Caco-2 (cell line): ENCODE measurements at regions not wholly inside any gene's neighbourhood (a gene's known extent, or its start where the extent isn't known, plus 50 kb on each side); places are given as distances from the start of the nearest gene placed in this dataset.

ENCODE experiments used
- BruUV-seq: library from RNA; stranded (reverse); fragments of 400-500 nt; replicated peaks from 2 replicates; lab custom pipeline; 2021; lab: Mats Ljungman, UMichigan
- CTCF ChIA-PET: fragments of 300-600 bp; sonication (Branson Sonifier 250); formaldehyde crosslinking; loops from one replicate; lab custom pipeline; 2022; ENCODE audit warnings: antibody characterized with exemption; lab: Charles Lee
- POLR2A ChIA-PET: fragments of 300-600 bp; sonication (Branson Sonifier 250); formaldehyde crosslinking; loops from one replicate; lab custom pipeline; 2022; ENCODE audit warnings: antibody characterized with exemption; lab: Charles Lee
- DNase-seq, 2 experiments: peaks; one replicate each; pipeline versions ENCODE4 v3.0.0 to v3.0.0-alpha.2; 2020 to 2022
- H3K27me3 ChIP-seq: replicated peaks from 2 replicates; pipeline ENCODE4 v1.6.0; 2011; ENCODE audit warnings: low read length; ENCODE audit not compliant: control insufficient read depth, insufficient read depth
- H3K36me3 ChIP-seq: 2 replicates; pipeline ENCODE4 v1.5.1; 2011; ENCODE audit warnings: low read length; ENCODE audit not compliant: control insufficient read depth, insufficient read depth
- H3K4me1 ChIP-seq: fragments of 250-450 bp; sonication (Bioruptor Pico); 2 replicates; pipeline ENCODE4 v1.5.1; 2020; ENCODE audit warnings: mild to moderate bottlenecking
- H3K4me3 ChIP-seq: 2 replicates; pipeline ENCODE4 v1.5.1; 2011; ENCODE audit warnings: low read depth, mild to moderate bottlenecking, control low read depth, low read length
- H3K9me3 ChIP-seq: fragments of 250-450 bp; sonication (Bioruptor Pico); 2 replicates; pipeline ENCODE4 v1.5.1; 2020; ENCODE audit warnings: mild to moderate bottlenecking, moderate library complexity
- H3K27ac Mint-ChIP-seq: one replicate; pipeline ENCODE4 v1.8.0; 2022; ENCODE audit warnings: mixed read lengths; ENCODE audit not compliant: unreplicated experiment
- H3K27me3 Mint-ChIP-seq: one replicate; pipeline ENCODE4 v1.8.0; 2022; ENCODE audit warnings: mixed read lengths; ENCODE audit not compliant: insufficient read depth, unreplicated experiment
- H3K36me3 Mint-ChIP-seq: one replicate; pipeline ENCODE4 v1.8.0; 2022; ENCODE audit warnings: mild to moderate bottlenecking, mixed read lengths; ENCODE audit not compliant: insufficient read depth, unreplicated experiment
- H3K4me1 Mint-ChIP-seq: one replicate; pipeline ENCODE4 v1.8.0; 2022; ENCODE audit warnings: low read depth, mixed read lengths; ENCODE audit not compliant: unreplicated experiment
- H3K4me3 Mint-ChIP-seq: one replicate; pipeline ENCODE4 v1.8.0; 2022; ENCODE audit warnings: mild to moderate bottlenecking, moderate library complexity, mixed read lengths; ENCODE audit not compliant: unreplicated experiment
- H3K9me3 Mint-ChIP-seq: one replicate; pipeline ENCODE4 v1.8.0; 2022; ENCODE audit warnings: mixed read lengths; ENCODE audit not compliant: unreplicated experiment
- CTCF ChIP-seq, 2 experiments: fragments of 200-600 bp in 1 of 2; IDR thresholded peaks; 1 replicate in 1 of 2; 2 replicates in 1 of 2; pipeline versions ENCODE4 v1.5.1 to v1.8.0; 2011 to 2022; ENCODE audit warnings: antibody characterized with exemption in 1 of 2, control low read depth in 1 of 2, inconsistent platforms in 1 of 2, low read depth in 1 of 2, low read length in 1 of 2, mild to moderate bottlenecking in 1 of 2, moderate library complexity in 1 of 2; ENCODE audit not compliant: insufficient read depth in 1 of 2, severe bottlenecking in 1 of 2, unreplicated experiment in 1 of 2
- intact Hi-C: fragments of 100-400 bp; cut with micrococcal nuclease; formaldehyde crosslinking; loops from one replicate; pipeline ENCODE4 v1.10.0; 2022; ENCODE audit not compliant: unreplicated experiment

GRCh38 chr3:83251490-83251889, 1490.0 kb upstream of the GBE1 start:
- Mint-ChIP-seq H3K36me3 (no peaks in the 10 kb centered on the region), H3K27ac (no peak overlapping the region), H3K4me1 (no peaks in the 10 kb centered on the region), H3K9me3 (no peaks in the 10 kb centered on the region), H3K4me3 (no peak overlapping the region), H3K27me3 (no peaks in the 10 kb centered on the region)
- no peak for TF ChIP-seq CTCF (IDR thresholded peaks at IDR 0.05; ENCODE audit: insufficient read depth in 1 of 2, low read depth in 1 of 2, low read length in 1 of 2, severe bottlenecking in 1 of 2, unreplicated experiment in 1 of 2)
- DNase-seq: no peak
- H3K9me3 ChIP-seq: no peaks in the 10 kb centered on the region
- no peak overlapping the region for H3K4me3 ChIP-seq
- POLR2A ChIA-PET: no interaction called here
- H3K4me1 ChIP-seq: no peaks in the 10 kb centered on the region
- CTCF ChIA-PET: no interaction called here
- intact Hi-C loops: no loop called here
- no peaks in the 10 kb centered on the region for H3K27me3 ChIP-seq
- no peaks in the 10 kb centered on the region for H3K36me3 ChIP-seq
- BruUV-seq: no TSS peak

DNA sequence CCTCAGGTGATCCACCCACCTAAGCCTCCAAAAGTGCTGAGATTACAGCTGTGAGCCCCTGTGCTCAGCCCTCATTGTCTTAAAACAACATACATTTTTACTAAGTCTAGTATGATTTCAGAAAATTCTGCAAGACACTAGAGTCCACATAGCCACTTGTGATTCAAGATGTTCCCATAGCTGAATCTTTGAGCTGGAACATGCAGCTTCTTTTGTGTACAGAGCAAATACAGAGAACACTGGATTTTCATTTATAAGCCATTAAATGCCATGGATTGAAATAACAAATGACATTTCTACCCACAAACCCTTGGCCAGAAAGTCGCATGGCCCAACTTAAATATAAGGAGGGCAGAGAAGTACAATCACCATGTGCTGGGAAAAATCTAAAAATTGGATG, 1489.2 kb upstream of the GBE1 start:
- Mint-ChIP-seq H3K27ac (no peak overlapping the region), H3K4me1 (no peaks in the 10 kb centered on the region), H3K4me3 (no peak overlapping the region), H3K9me3 (no peaks in the 10 kb centered on the region), H3K36me3 (no peaks in the 10 kb centered on the region), H3K27me3 (no peaks in the 10 kb centered on the region)
- no peak overlapping the region for H3K4me3 ChIP-seq
- TF ChIP-seq CTCF (IDR thresholded peaks at IDR 0.05; ENCODE audit: insufficient read depth in 1 of 2, low read depth in 1 of 2, low read length in 1 of 2, severe bottlenecking in 1 of 2, unreplicated experiment in 1 of 2): no peak
- ChIA-PET CTCF (no interaction called here), POLR2A (no interaction called here)
- no peaks in the 10 kb centered on the region for H3K36me3 ChIP-seq
- DNase-seq: no peak
- H3K27me3 ChIP-seq: no peaks in the 10 kb centered on the region
- no TSS peak for BruUV-seq
- no peaks in the 10 kb centered on the region for H3K4me1 ChIP-seq
- intact Hi-C loops: no loop called here
- no peaks in the 10 kb centered on the region for H3K9me3 ChIP-seq

DNA sequence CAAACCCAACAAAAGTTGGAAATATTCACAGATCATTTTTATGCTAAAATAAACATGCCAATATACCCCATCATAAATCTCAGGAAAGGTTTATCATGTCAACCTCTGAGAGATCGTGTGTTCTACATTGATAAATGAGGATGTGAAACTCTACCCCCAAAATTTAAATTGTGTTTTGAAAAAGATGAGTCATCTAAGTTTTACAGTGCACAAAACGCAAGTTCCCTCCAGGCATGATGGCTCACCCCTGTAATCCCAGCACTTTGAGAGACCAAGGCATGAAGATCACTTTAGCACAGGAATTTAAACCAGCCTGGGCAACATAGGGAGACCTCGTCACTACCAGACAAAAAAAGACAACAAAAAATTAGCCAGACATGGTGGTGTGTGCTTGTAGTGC, 1487.0 kb upstream of the GBE1 start:
- intact Hi-C loops: no loop called here
- no TSS peak for BruUV-seq

More for the DNA sequence above, 1487.0 kb upstream of the GBE1 start:
- H3K4me1 Mint-ChIP-seq: no peaks in the 10 kb centered on the region
- DNase-seq: no peak
- CTCF ChIA-PET: no interaction called here
- no peaks in the 10 kb centered on the region for H3K36me3 Mint-ChIP-seq
- no peaks in the 10 kb centered on the region for H3K27me3 Mint-ChIP-seq
- POLR2A ChIA-PET: no interaction called here
- Histone ChIP-seq H3K27me3 (no peaks in the 10 kb centered on the region), H3K4me1 (no peaks in the 10 kb centered on the region), H3K9me3 (no peaks in the 10 kb centered on the region), H3K4me3 (no peak overlapping the region), H3K36me3 (no peaks in the 10 kb centered on the region)
- no peak overlapping the region for H3K4me3 Mint-ChIP-seq
- TF ChIP-seq CTCF (IDR thresholded peaks at IDR 0.05; ENCODE audit: insufficient read depth in 1 of 2, low read depth in 1 of 2, low read length in 1 of 2, severe bottlenecking in 1 of 2, unreplicated experiment in 1 of 2): no peak
- H3K9me3 Mint-ChIP-seq: no peaks in the 10 kb centered on the region
- no peak overlapping the region for H3K27ac Mint-ChIP-seq
